SW480 (cell line): ENCODE measurements at regions not wholly inside any gene's neighbourhood (a gene's known extent, or its start where the extent isn't known, plus 50 kb on each side); places are given as distances from the start of the nearest gene placed in this dataset.
A peak's percentile ranks its signal among the peaks of the same experiment; 100 is the strongest.

ENCODE experiments used
- DNase-seq: peaks from one replicate; pipeline ENCODE4 v3.0.0-alpha.2; 2016; ENCODE audit warnings: low spot score

GRCh38 chrX:51437521-51437920 is 58.9 kb downstream of the NUDT11 start:
- DNase-seq, result no peak

GRCh38 chrX:51435101-51435500 is 61.3 kb downstream of the NUDT11 start:
- DNase-seq, result no peak

- no peak for DNase-seq
Observed at GRCh38 chrX:51421972-51422597, 74.3 kb downstream of the NUDT11 start.

DNA sequence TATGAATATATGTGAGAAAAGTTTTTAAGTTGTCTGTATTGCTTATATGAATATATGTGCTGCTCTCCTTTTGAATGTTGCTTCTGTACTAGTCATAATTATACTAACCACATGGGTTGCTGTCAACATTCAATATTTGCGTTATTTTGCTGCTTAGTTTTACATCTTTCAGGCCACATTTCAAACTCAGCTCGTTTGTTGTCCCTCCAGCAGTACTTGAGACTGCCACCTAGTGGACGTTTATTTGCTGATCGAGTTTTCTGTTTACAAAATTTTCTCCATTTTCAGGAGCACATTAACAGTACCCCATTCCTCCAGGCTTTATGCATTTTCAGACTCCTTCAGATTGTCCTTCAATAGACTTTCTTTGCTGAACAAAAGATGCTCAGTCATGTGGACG is 75.8 kb downstream of the NUDT11 start:
- peak; percentile 15 for DNase-seq

GRCh38 chrX:51408462-51408861 is 75.8 kb downstream of the NUDT10 start:
- no peak for DNase-seq

DNA sequence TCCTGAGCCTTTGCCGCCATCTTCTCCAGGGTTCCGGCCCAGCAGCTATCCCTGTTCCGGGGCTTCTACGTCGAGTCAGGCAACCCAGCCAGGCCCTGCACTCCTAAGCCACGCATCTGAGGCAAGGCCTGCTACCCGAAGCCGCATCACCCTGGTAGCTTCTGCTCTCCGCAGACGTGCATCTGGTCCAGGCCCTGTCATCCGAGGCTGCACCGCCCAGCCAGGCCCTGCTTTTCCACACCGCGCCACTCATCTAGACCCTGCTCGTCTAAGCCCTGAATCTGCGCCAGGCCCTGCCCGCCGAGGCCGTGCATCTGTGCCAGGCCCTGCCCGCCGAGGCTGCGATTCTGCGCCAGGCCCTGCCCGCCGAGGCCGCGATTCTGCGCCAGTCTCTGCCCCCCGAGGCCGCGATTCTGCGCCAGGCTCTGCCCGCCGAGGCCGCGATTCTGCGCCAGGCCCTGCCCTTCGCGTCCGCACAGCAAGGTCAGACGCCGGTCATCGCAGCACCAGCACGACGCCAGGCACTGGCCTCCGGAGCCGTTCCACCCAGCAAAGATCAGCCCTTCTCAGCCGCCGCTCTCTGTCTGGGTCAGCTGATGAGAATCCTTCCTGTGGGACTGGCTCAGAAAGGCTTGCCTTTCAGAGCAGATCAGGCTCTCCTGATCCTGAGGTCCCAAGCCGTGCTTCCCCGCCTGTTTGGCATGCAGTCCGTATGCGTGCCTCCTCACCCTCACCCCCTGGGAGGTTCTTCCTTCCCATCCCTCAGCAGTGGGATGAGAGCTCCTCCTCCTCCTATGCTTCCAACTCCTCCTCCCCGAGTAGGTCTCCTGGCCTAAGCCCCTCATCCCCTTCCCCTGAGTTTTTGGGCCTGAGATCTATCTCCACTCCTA is 75.1 kb downstream of the NUDT10 start:
- DNase-seq, result no peak

GRCh38 chrX:51406688-51407519 is 74.3 kb downstream of the NUDT10 start:
- no peak for DNase-seq

DNA sequence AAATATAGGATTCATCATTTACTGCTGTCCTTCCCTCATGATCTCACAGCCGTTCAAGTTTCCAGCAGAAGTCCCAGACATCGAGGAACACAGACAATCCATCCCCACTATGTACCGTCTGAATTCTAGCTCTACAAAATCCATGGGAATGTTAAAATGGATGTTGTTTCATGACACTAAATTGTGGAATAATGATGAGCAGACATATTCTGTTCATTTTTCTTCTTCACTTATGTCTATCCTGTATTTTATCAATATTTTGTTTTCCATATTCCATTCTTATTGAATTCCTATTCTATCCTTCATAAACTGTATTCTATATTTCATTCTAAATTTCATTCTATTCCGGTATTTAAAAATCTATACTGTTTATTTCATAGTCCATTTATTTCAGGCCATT is 71.8 kb downstream of the NUDT10 start:
- DNase-seq, result no peak

DNA sequence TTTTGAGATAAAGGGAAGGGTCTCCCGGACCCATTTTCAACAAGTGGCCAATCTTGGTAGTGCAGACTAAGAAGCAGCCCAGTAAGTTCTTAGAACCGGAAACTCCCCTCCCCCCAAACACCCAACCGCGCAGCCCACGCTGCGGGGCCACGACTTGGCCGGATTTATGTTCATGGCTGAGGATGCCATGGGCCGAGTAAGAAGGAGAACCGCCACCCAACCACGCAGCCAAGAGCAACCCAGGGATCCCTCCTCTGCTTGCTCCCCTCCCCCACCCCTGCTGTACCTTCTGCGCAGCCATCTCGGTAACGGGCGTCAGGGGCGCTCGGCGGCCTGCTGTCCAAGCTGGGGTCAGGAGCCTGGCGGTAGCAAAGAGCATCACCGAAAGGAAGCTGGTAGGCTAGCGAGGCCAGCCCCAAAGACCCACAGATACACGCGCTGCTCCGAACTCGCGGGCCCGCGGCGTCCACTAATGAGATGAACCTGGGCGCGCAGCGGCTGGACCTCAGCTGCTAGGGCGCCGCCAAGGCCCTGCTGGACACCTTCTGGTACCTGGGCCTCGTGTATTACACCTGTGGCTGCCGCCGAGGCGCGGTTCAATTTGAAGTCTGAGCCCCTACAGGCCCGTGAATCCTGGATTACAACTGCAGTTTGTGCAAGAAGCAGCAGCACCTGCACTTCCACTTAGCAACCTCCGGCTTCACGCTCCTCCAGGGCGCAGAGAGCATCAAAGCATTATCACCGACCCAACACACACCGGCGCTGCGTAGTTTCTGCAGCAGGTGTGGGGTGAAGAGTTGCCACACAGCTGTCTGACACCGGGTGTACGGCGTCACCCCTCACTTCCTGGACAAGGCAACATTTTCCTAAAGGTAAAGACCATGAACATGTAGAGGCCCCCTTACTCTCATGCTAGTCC is 63.4 kb downstream of the NUDT10 start:
- DNase-seq, result no peak

DNA sequence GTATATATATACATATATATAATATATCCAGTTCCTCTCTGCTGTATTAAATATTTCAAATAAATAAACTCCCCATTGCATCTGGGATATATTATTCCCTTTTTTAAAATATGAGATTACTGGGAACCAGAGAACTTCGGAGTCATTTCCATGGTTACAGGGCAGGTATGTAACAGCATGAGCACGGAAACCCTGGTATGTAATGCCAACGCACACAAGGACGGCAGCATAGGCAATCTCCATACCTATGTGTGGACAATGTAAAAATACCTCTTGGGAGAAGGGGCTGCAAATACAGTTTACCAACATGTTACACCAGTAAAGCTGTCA is 62.8 kb downstream of the NUDT10 start:
- DNase-seq, result no peak
